Tibial artery (tissue), 4 donors: ENCODE measurements at regions not wholly inside any gene's neighbourhood (a gene's known extent, or its start where the extent isn't known, plus 50 kb on each side); places are given as distances from the start of the nearest gene placed in this dataset.

Experiments used
- DNase-seq, 2 donors: peaks; one replicate each; pipeline ENCODE4 v3.0.0-alpha.2; 2019
- H3K27ac ChIP-seq, 2 donors: fragments of 200-600 bp; sonication (generic) in 1 of 2; 1 replicate in 1 of 2; 2 replicates in 1 of 2; pipeline ENCODE4 v1.5.1; 2018 to 2019; ENCODE audit warnings: mild to moderate bottlenecking in 1 of 2
- H3K27me3 ChIP-seq, 2 donors: fragments of 200-600 bp; sonication (generic) in 1 of 2; one replicate each; pipeline versions ENCODE4 v1.5.1 to v1.6.0; 2016 to 2019
- H3K36me3 ChIP-seq, 3 donors: fragments of 200-600 bp; sonication (generic) in 2 of 3; one replicate each; pipeline ENCODE4 v1.5.1; 2016 to 2019; ENCODE audit warnings: mild to moderate bottlenecking in 2 of 3
- H3K4me1 ChIP-seq, 4 donors: fragments of 200-600 bp; sonication (generic) in 2 of 4; 1 replicate in 3 of 4; 2 replicates in 1 of 4; pipeline ENCODE4 v1.5.1; 2016 to 2019
- H3K4me3 ChIP-seq, 2 donors: fragments of 200-600 bp; sonication (generic) in 1 of 2; 1 replicate in 1 of 2; 2 replicates in 1 of 2; pipeline ENCODE4 v1.5.1; 2018 to 2019; ENCODE audit warnings: mild to moderate bottlenecking in 2 of 2
- H3K9me3 ChIP-seq, 3 donors: fragments of 200-600 bp; sonication (generic) in 1 of 3; one replicate each; pipeline ENCODE4 v1.5.1; 2016 to 2019
- CTCF ChIP-seq, 2 experiments: fragments of 200-600 bp in 1 of 2; fragments of 450-650 bp in 1 of 2; IDR thresholded peaks; one replicate each; pipeline ENCODE4 v1.5.1; 2017 to 2019; ENCODE audit warnings: antibody characterized with exemption in 2 of 2, mild to moderate bottlenecking in 1 of 2, moderate library complexity in 1 of 2
- intact Hi-C: fragments of 100-400 bp; cut with DNase I; formaldehyde crosslinking; loops from one replicate; pipeline ENCODE4 v1.15.0; 2023; ENCODE audit warnings: low total_unique reads

GRCh38 chr2:16275131-16275530 is 334.8 kb downstream of the MYCN start:
- no peaks in the 10 kb centered on the region for H3K36me3 ChIP-seq
- H3K27ac ChIP-seq: no peak overlapping the region

GRCh38 chr2:16273111-16273510 is 332.8 kb downstream of the MYCN start:
- TF ChIP-seq CTCF (IDR thresholded peaks at IDR 0.05): no peak
- Histone ChIP-seq H3K4me1 (no peaks in the 10 kb centered on the region), H3K36me3 (no peaks in the 10 kb centered on the region), H3K27me3 (no peaks in the 10 kb centered on the region), H3K4me3 (no peak overlapping the region), H3K9me3 (no peaks in the 10 kb centered on the region), H3K27ac (no peak overlapping the region)
- DNase-seq: no peak
- intact Hi-C loops: no loop called here

More at GRCh38 chr2:16275131-16275530, 334.8 kb downstream of the MYCN start:
- no peaks in the 10 kb centered on the region for H3K27me3 ChIP-seq
- H3K4me3 ChIP-seq: no peak overlapping the region
- intact Hi-C loops: no loop called here
- TF ChIP-seq CTCF (IDR thresholded peaks at IDR 0.05): no peak
- no peak for DNase-seq
- H3K9me3 ChIP-seq: no peaks in the 10 kb centered on the region
- H3K4me1 ChIP-seq: no peaks in the 10 kb centered on the region

- no peak overlapping the region for H3K27ac ChIP-seq
- no peaks in the 10 kb centered on the region for H3K9me3 ChIP-seq
- DNase-seq: no peak
- H3K36me3 ChIP-seq: no peaks in the 10 kb centered on the region
- intact Hi-C loops: no loop called here
- no peaks in the 10 kb centered on the region for H3K27me3 ChIP-seq
- H3K4me3 ChIP-seq: no peak overlapping the region
- no peaks in the 10 kb centered on the region for H3K4me1 ChIP-seq
- no peak for TF ChIP-seq CTCF (IDR thresholded peaks at IDR 0.05)
These were observed 331.9 kb downstream of the MYCN start for GRCh38 chr2:16272038-16272788.

- TF ChIP-seq CTCF (IDR thresholded peaks at IDR 0.05): no peak
- Histone ChIP-seq H3K4me3 (no peak overlapping the region), H3K36me3 (no peaks in the 10 kb centered on the region), H3K4me1 (no peaks in the 10 kb centered on the region), H3K27ac (no peak overlapping the region), H3K27me3 (no peaks in the 10 kb centered on the region), H3K9me3 (no peaks in the 10 kb centered on the region)
- DNase-seq: no peak
- intact Hi-C loops: no loop called here
These were observed 331.0 kb downstream of the MYCN start for GRCh38 chr2:16271231-16271896.

GRCh38 chr2:16270441-16270840 is 330.1 kb downstream of the MYCN start:
- intact Hi-C loops: no loop called here
- Histone ChIP-seq H3K27ac (no peak overlapping the region), H3K36me3 (no peaks in the 10 kb centered on the region), H3K4me3 (no peak overlapping the region), H3K9me3 (no peaks in the 10 kb centered on the region), H3K4me1 (no peaks in the 10 kb centered on the region), H3K27me3 (no peaks in the 10 kb centered on the region)
- no peak for TF ChIP-seq CTCF (IDR thresholded peaks at IDR 0.05)
- DNase-seq: no peak
